GM23248 (cell line): ENCODE measurements at regions not wholly inside any gene's neighbourhood (a gene's known extent, or its start where the extent isn't known, plus 50 kb on each side); places are given as distances from the start of the nearest gene placed in this dataset.
"Not testable (repeated sequence)": the region's sequence is repeated elsewhere in the genome, so short reads cannot be mapped to it uniquely, and the experiment has no call there.

Source experiments
- DNase-seq: peaks from one replicate; pipeline ENCODE4 v3.0.0-alpha.2; 2015
- H2AFZ ChIP-seq: fragments of 200-600 bp; sonication (generic); 2 replicates; pipeline ENCODE4 v1.6.1; 2016; ENCODE audit warnings: antibody characterized with exemption
- H3F3A ChIP-seq: fragments of 200-600 bp; sonication (generic); 2 replicates; pipeline ENCODE4 v1.6.1; 2016; ENCODE audit warnings: mild to moderate bottlenecking, antibody characterized with exemption, mixed run types; ENCODE audit not compliant: insufficient read depth
- H3K27ac ChIP-seq: fragments of 200-600 bp; sonication (generic); 2 replicates; pipeline ENCODE4 v1.5.1; 2016; ENCODE audit warnings: mild to moderate bottlenecking
- H3K27me3 ChIP-seq: fragments of 200-600 bp; sonication (generic); replicated peaks from 2 replicates; pipeline ENCODE4 v1.6.1; 2016; ENCODE audit warnings: mild to moderate bottlenecking; ENCODE audit not compliant: insufficient read depth
- H3K36me3 ChIP-seq: fragments of 200-600 bp; sonication (generic); 2 replicates; pipeline ENCODE4 v1.6.1; 2016; ENCODE audit warnings: low read depth, mild to moderate bottlenecking
- H3K4me1 ChIP-seq: fragments of 200-600 bp; sonication (generic); 2 replicates; pipeline ENCODE4 v1.6.1; 2016; ENCODE audit warnings: mild to moderate bottlenecking; ENCODE audit not compliant: insufficient read depth
- H3K4me2 ChIP-seq: fragments of 200-600 bp; sonication (generic); one replicate; pipeline ENCODE4 v1.6.1; 2016; ENCODE audit warnings: mild to moderate bottlenecking; ENCODE audit not compliant: unreplicated experiment
- H3K4me3 ChIP-seq: fragments of 200-600 bp; sonication (generic); 2 replicates; pipeline ENCODE4 v1.5.1; 2016; ENCODE audit warnings: mild to moderate bottlenecking
- H3K79me2 ChIP-seq: fragments of 200-600 bp; sonication (generic); 2 replicates; pipeline ENCODE4 v1.6.1; 2016; ENCODE audit warnings: mild to moderate bottlenecking; ENCODE audit not compliant: insufficient read depth
- H3K9ac ChIP-seq: fragments of 200-600 bp; sonication (generic); 2 replicates; pipeline ENCODE4 v1.6.1; 2016; ENCODE audit warnings: mild to moderate bottlenecking
- H3K9me2 ChIP-seq: fragments of 200-600 bp; sonication (generic); 2 replicates; pipeline ENCODE4 v1.6.1; 2016; ENCODE audit warnings: mixed run types, mild to moderate bottlenecking, moderate library complexity; ENCODE audit not compliant: insufficient read depth
- H3K9me3 ChIP-seq: fragments of 200-600 bp; sonication (generic); one replicate; pipeline ENCODE4 v1.6.1; 2017; ENCODE audit warnings: low read depth
- H4K20me1 ChIP-seq: fragments of 200-600 bp; sonication (generic); 2 replicates; pipeline ENCODE4 v1.6.0; 2016; ENCODE audit not compliant: insufficient read depth
- EZH2 ChIP-seq: fragments of 200-600 bp; sonication (generic); IDR thresholded peaks from 2 replicates; pipeline ENCODE4 v1.6.1; 2018; ENCODE audit warnings: antibody characterized with exemption, mild to moderate bottlenecking; ENCODE audit not compliant: insufficient read depth, poor library complexity, severe bottlenecking
- EZH2phosphoT487 ChIP-seq: fragments of 200-600 bp; sonication (generic); IDR thresholded peaks from 2 replicates; pipeline ENCODE4 v1.6.1; 2018; ENCODE audit warnings: antibody characterized with exemption, moderate library complexity, mild to moderate bottlenecking, low read depth; ENCODE audit not compliant: insufficient read depth
- WGBS, 2 experiments: methylation state at CpG; one replicate each; pipeline ENCODE4 v1.1.6; 2015 to 2017; ENCODE audit warnings: low lambda C conversion rate in 2 of 2, low coverage in 1 of 2; ENCODE audit errors: missing lambda C conversion rate in 2 of 2; 5-methylcytosine and 5-hydroxymethylcytosine counted together
- in situ Hi-C: fragments of 300-500 bp; cut with MboI; formaldehyde crosslinking; loops from 2 replicates; pipeline ENCODE4 v1.15.0; 2020

DNA sequence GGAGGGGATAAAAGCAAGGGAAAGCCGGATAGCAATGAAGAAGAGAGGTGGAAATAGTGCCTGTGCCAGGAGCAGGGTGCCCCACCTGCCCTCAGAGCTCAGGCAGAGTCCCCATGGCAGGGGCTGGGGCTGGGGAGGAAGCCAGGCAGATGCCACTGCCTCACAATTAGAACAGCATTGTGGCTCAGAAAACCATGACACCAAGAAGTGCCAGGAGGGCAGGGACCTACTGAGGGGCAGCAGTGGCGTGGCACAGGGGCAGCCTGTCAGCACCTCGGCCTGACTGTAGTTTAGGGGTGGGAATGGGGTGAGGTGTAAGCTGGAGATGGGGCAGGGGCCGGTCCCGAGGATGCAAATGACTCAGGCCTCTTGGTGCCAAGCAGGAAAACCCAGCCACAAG is 532.1 kb upstream of the B3GAT1 start:
- no peak overlapping the region for H3K9ac ChIP-seq
- peaks cover 7% of the 10 kb centered on the region for H3F3A ChIP-seq
- no peak for DNase-seq
- no peaks in the 10 kb centered on the region for H3K36me3 ChIP-seq
- H4K20me1 ChIP-seq: no peaks in the 10 kb centered on the region
- no peak overlapping the region for H3K4me3 ChIP-seq
- no peaks in the 10 kb centered on the region for H3K27me3 ChIP-seq
- no peaks in the 10 kb centered on the region for H3K9me2 ChIP-seq
- H3K9me3 ChIP-seq: no peaks in the 10 kb centered on the region
- H2AFZ ChIP-seq: no peak overlapping the region
- no peak for TF ChIP-seq EZH2
- no peak for TF ChIP-seq EZH2phosphoT487
- H3K4me1 ChIP-seq: peaks cover 9% of the 10 kb centered on the region
- WGBS, 2 experiments: 59 to 71% methylated on average over 5 of the region's 5 CpGs
- in situ Hi-C loops: no loop called here
- no peak overlapping the region for H3K27ac ChIP-seq
- no peaks in the 10 kb centered on the region for H3K79me2 ChIP-seq
- no peak overlapping the region for H3K4me2 ChIP-seq

- in situ Hi-C loops: no loop called here
- 75 to 77% methylated on average over 6 of the region's 6 CpGs for WGBS, 2 experiments
- Histone ChIP-seq H3K9me3 (no peaks in the 10 kb centered on the region), H2AFZ (no peak overlapping the region), H3K36me3 (no peaks in the 10 kb centered on the region), H3K27me3 (no peaks in the 10 kb centered on the region), H3K4me1 (peaks cover 3% of the 10 kb centered on the region), H3K9me2 (no peaks in the 10 kb centered on the region), H3K9ac (no peak overlapping the region), H3K27ac (no peak overlapping the region), H3K79me2 (no peaks in the 10 kb centered on the region), H3K4me3 (no peak overlapping the region), H4K20me1 (no peaks in the 10 kb centered on the region), H3K4me2 (no peak overlapping the region), H3F3A (0 out of 2 replicates have a peak, but pooled peaks cover 2% of the 10 kb centered on the region)
- TF ChIP-seq EZH2phosphoT487 (no peak), EZH2 (no peak)
- DNase-seq: no peak
These were observed 531.5 kb upstream of the B3GAT1 start for GRCh38 chr11:134943544-134943943.

DNA sequence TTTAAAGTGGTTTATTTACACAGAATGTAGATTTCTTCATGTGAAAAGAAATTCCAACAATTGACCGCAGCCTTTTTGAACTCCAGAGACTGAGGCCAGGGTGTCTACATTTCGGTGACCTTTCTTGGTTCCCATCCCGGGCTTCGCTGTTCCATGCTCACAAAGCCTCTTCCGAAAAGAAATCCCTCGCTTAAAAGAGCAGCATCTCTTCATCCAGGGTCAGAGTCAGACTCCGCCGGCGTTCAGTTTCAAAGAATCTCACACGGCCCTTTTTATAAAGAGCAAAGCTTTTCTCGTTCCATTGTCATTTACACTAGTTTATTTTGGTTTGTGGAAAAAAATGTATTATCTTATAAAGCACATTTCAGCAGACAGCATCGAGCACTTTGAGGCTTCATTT is 530.6 kb upstream of the B3GAT1 start:
- no peaks in the 10 kb centered on the region for H4K20me1 ChIP-seq
- H3K27ac ChIP-seq: no peak overlapping the region
- H3K4me2 ChIP-seq: no peak overlapping the region
- TF ChIP-seq EZH2: no peak
- no peak for TF ChIP-seq EZH2phosphoT487
- H3K27me3 ChIP-seq: no peaks in the 10 kb centered on the region
- H3K9ac ChIP-seq: no peak overlapping the region
- no peak overlapping the region for H2AFZ ChIP-seq
- H3K9me2 ChIP-seq: no peaks in the 10 kb centered on the region
- DNase-seq: no peak
- no peaks in the 10 kb centered on the region for H3K36me3 ChIP-seq
- H3K4me1 ChIP-seq: no peaks in the 10 kb centered on the region
- WGBS, 2 experiments: 73 to 76% methylated on average over 12 of the region's 12 CpGs
- no peak overlapping the region for H3K4me3 ChIP-seq
- H3K9me3 ChIP-seq: no peaks in the 10 kb centered on the region
- no peaks in the 10 kb centered on the region for H3K79me2 ChIP-seq
- no peaks in the 10 kb centered on the region for H3F3A ChIP-seq
- in situ Hi-C loops: no loop called here

- H3K4me1 ChIP-seq, H3K27ac ChIP-seq, in situ Hi-C loops, H2AFZ ChIP-seq, H3K9me3 ChIP-seq, DNase-seq, H3K9me2 ChIP-seq, H3K79me2 ChIP-seq, H3K36me3 ChIP-seq, H4K20me1 ChIP-seq, H3K9ac ChIP-seq, H3K4me2 ChIP-seq, H3K4me3 ChIP-seq, H3F3A ChIP-seq, H3K27me3 ChIP-seq: not testable (repeated sequence)
- 48% methylated on average over 18 of the region's 18 CpGs for WGBS, 2 experiments
These were observed 530.0 kb upstream of the B3GAT1 start for GRCh38 chr11:134941936-134942600.

DNA sequence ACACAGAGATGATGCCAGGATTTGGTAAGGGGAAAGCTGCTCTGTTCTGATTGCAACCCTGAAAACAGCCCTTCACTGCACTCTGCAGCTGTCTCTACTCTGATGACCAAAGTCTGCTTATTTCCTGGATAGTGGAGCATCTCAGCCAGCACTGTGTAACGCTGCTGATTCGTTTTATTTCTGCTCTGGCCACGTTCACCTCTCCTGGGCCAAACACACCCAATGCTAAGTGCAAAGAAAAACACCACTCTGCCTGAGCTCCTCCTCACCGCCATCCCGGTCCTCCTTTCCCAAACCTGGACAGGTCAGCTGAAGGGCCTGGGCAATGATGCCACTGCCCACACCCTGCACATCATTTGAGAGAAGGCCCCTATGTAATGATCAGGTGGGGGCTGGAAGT is 529.3 kb upstream of the B3GAT1 start:
- TF ChIP-seq EZH2phosphoT487 (no peak), EZH2 (no peak)
- DNase-seq: no peak
- Histone ChIP-seq H2AFZ (no peak overlapping the region), H3K36me3 (no peaks in the 10 kb centered on the region), H3F3A (no peaks in the 10 kb centered on the region), H3K4me1 (no peaks in the 10 kb centered on the region), H3K4me2 (no peak overlapping the region), H3K27ac (no peak overlapping the region), H3K9me2 (no peaks in the 10 kb centered on the region), H3K9ac (no peak overlapping the region), H3K4me3 (no peak overlapping the region), H4K20me1 (no peaks in the 10 kb centered on the region), H3K27me3 (no peaks in the 10 kb centered on the region), H3K9me3 (no peaks in the 10 kb centered on the region), H3K79me2 (no peaks in the 10 kb centered on the region)
- in situ Hi-C loops: no loop called here
- WGBS, 2 experiments: 31 to 38% methylated on average over 5 of the region's 5 CpGs
